A673 (cell line): ENCODE measurements at regions not wholly inside any gene's neighbourhood (a gene's known extent, or its start where the extent isn't known, plus 50 kb on each side); places are given as distances from the start of the nearest gene placed in this dataset.

Experiments used
- CTCF ChIP-seq: fragments of 300-800, 200-600 bp; sonication (generic); conservative IDR thresholded peaks from 2 replicates; pipeline ENCODE4 v1.5.1; 2017; ENCODE audit warnings: low read depth, mild to moderate bottlenecking, antibody characterized with exemption, low read length, moderate library complexity, mixed read lengths
- EZH2 ChIP-seq: fragments of 200-600 bp; sonication (generic); IDR thresholded peaks from 2 replicates; pipeline ENCODE4 v1.6.1; 2017; ENCODE audit warnings: borderline replicate concordance, low read depth, mild to moderate bottlenecking, mixed read lengths, antibody characterized with exemption, low read length; ENCODE audit not compliant: poor library complexity, severe bottlenecking

DNA sequence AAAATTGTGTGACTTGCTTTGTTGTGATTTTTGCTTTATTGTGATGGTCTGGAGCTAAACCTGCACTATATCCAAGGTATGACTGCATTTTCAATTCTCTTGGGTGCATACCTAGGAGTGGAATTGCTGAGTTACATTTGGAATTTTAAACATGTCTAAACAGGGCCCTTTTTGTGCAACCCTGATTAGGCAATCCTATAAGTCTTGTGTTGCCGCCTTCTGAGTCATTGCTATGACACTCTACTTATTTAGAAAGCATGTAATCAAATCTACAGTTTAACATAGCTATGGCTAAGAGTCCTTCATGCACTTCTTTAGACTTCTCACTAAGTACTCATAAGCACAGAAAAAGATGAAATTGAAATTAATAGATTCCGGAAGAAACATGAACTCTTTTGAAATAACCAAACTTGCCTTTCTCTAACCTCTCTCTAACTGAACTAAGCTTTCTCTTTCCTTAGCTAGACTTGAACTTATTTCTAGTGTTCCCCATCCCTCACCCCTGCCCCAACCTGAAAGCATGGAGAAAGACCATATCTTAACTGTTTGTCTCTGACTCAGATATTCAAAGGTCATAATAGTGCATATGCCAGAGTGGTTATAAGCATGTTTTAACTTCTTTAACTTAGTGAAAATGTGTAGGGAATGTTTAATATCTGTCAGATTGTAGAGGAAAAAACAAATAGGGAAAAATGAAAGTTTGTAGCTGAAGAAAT is 203.0 kb downstream of the SNAPC1 start:
- no peak for TF ChIP-seq CTCF
- no peak for TF ChIP-seq EZH2
